ENCODE measurements at regions not wholly inside any gene's neighbourhood (a gene's known extent, or its start where the extent isn't known, plus 50 kb on each side); places are given as distances from the start of the nearest gene placed in this dataset.

DNA sequence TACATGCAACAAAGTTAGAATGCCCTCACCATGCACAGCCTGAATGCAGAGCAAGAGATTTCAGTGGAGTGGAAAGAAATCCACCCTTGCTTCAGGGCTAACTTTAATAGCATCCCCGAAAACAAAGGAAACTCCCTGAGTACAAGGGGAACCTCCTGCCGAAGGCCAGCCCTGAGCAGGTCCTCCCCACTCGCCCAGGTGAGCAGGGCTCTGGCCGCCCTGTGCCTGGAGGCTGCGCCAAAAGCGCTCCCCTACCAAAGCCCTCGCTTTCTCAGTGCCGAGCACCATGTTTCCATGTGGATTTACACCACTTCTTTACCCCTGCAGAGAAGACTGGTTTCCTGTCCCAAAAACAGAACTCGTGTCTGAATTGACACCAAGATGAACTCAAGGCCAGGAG lies 61.9 kb upstream of the RPS6KA2 start:
- no peak for TF ChIP-seq POLR2AphosphoS5 (IDR thresholded peaks at IDR 0.05; ENCODE audit: insufficient read depth, low read depth, low read length)
- TF ChIP-seq, protein P1, sequence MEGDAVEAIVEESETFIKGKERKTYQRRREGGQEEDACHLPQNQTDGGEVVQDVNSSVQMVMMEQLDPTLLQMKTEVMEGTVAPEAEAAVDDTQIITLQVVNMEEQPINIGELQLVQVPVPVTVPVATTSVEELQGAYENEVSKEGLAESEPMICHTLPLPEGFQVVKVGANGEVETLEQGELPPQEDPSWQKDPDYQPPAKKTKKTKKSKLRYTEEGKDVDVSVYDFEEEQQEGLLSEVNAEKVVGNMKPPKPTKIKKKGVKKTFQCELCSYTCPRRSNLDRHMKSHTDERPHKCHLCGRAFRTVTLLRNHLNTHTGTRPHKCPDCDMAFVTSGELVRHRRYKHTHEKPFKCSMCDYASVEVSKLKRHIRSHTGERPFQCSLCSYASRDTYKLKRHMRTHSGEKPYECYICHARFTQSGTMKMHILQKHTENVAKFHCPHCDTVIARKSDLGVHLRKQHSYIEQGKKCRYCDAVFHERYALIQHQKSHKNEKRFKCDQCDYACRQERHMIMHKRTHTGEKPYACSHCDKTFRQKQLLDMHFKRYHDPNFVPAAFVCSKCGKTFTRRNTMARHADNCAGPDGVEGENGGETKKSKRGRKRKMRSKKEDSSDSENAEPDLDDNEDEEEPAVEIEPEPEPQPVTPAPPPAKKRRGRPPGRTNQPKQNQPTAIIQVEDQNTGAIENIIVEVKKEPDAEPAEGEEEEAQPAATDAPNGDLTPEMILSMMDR (IDR thresholded peaks at IDR 0.05; ENCODE audit: extremely low read depth in 1 of 2, insufficient read depth in 1 of 2, low read depth in 1 of 2, low read length in 2 of 2), result no peak

Data from endothelial cell of umbilical vein (primary cell).